Liver (tissue), 3 donors: ENCODE measurements at regions not wholly inside any gene's neighbourhood (a gene's known extent, or its start where the extent isn't known, plus 50 kb on each side); places are given as distances from the start of the nearest gene placed in this dataset.

Experiments
- GABPA ChIP-seq, 2 donors: IDR thresholded peaks in 1 of 2; conservative IDR thresholded peaks in 1 of 2; 2 replicates each; pipeline ENCODE4 v1.6.1; 2016; ENCODE audit warnings: antibody characterized with exemption in 2 of 2, mild to moderate bottlenecking in 1 of 2, moderate library complexity in 1 of 2
- RAD21 ChIP-seq, 2 donors: IDR thresholded peaks; 2 replicates each; pipeline ENCODE4 v1.6.1; 2016; ENCODE audit warnings: antibody characterized with exemption in 2 of 2, mild to moderate bottlenecking in 2 of 2
- REST ChIP-seq: IDR thresholded peaks from 2 replicates; pipeline ENCODE4 v1.6.1; 2016; ENCODE audit warnings: antibody characterized with exemption, mild to moderate bottlenecking
- TF ChIP-seq, protein P1 (sequence below): IDR thresholded peaks from 2 replicates; pipeline ENCODE4 v1.6.1; 2016; ENCODE audit warnings: antibody characterized with exemption
- TF ChIP-seq, protein P2 (sequence below): IDR thresholded peaks from 2 replicates; pipeline ENCODE4 v1.6.1; 2016; ENCODE audit warnings: antibody characterized with exemption
- TF ChIP-seq, protein P3 (sequence below): IDR thresholded peaks from 2 replicates; pipeline ENCODE4 v1.6.1; 2016; ENCODE audit warnings: antibody characterized with exemption
- TF ChIP-seq, protein P4 (sequence below): fragments of 150-350 bp; IDR thresholded peaks from 2 replicates; pipeline ENCODE4 v1.5.1; 2017; ENCODE audit warnings: improper control_type of control experiment, low read depth, low read length; ENCODE audit not compliant: missing input control
- donor health status: healthy.
- donor health status: healthy.

GRCh38 chr20:58071991-58072390 is 156.5 kb downstream of the ANKRD60 start:
- TF ChIP-seq, protein P1, sequence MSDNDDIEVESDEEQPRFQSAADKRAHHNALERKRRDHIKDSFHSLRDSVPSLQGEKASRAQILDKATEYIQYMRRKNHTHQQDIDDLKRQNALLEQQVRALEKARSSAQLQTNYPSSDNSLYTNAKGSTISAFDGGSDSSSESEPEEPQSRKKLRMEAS, result no peak
- TF ChIP-seq, protein P2, sequence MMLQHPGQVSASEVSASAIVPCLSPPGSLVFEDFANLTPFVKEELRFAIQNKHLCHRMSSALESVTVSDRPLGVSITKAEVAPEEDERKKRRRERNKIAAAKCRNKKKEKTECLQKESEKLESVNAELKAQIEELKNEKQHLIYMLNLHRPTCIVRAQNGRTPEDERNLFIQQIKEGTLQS, result no peak
- TF ChIP-seq RAD21 (IDR thresholded peaks at IDR 0.05) (no peak), GABPA (IDR thresholded peaks at IDR 0.05 in 1 of 2, conservative IDR thresholded peaks at IDR 0.05 in 1 of 2) (no peak), REST (no peak)
- TF ChIP-seq, protein P3, sequence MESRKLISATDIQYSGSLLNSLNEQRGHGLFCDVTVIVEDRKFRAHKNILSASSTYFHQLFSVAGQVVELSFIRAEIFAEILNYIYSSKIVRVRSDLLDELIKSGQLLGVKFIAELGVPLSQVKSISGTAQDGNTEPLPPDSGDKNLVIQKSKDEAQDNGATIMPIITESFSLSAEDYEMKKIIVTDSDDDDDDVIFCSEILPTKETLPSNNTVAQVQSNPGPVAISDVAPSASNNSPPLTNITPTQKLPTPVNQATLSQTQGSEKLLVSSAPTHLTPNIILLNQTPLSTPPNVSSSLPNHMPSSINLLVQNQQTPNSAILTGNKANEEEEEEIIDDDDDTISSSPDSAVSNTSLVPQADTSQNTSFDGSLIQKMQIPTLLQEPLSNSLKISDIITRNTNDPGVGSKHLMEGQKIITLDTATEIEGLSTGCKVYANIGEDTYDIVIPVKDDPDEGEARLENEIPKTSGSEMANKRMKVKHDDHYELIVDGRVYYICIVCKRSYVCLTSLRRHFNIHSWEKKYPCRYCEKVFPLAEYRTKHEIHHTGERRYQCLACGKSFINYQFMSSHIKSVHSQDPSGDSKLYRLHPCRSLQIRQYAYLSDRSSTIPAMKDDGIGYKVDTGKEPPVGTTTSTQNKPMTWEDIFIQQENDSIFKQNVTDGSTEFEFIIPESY, result no peak
- TF ChIP-seq, protein P4, sequence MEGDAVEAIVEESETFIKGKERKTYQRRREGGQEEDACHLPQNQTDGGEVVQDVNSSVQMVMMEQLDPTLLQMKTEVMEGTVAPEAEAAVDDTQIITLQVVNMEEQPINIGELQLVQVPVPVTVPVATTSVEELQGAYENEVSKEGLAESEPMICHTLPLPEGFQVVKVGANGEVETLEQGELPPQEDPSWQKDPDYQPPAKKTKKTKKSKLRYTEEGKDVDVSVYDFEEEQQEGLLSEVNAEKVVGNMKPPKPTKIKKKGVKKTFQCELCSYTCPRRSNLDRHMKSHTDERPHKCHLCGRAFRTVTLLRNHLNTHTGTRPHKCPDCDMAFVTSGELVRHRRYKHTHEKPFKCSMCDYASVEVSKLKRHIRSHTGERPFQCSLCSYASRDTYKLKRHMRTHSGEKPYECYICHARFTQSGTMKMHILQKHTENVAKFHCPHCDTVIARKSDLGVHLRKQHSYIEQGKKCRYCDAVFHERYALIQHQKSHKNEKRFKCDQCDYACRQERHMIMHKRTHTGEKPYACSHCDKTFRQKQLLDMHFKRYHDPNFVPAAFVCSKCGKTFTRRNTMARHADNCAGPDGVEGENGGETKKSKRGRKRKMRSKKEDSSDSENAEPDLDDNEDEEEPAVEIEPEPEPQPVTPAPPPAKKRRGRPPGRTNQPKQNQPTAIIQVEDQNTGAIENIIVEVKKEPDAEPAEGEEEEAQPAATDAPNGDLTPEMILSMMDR, result no peak
